HepG2 (cell line): ENCODE measurements at regions not wholly inside any gene's neighbourhood (a gene's known extent, or its start where the extent isn't known, plus 50 kb on each side); places are given as distances from the start of the nearest gene placed in this dataset.
"Not testable (repeated sequence)": the region's sequence is repeated elsewhere in the genome, so short reads cannot be mapped to it uniquely, and the experiment has no call there.

Source experiments
- ATAC-seq: fragments of 200-7000 bp; cut with Tn5 transposase; 3 replicates; pipeline ENCODE4 v1.9.1; 2020; ENCODE audit warnings: mild to moderate bottlenecking, moderate library complexity
- BruUV-seq: library from RNA; stranded (reverse); fragments of 400-500 nt; replicated peaks from 2 replicates; lab custom pipeline; 2021; lab: Mats Ljungman, UMichigan
- CTCF ChIA-PET: fragments of 300-600 bp; formaldehyde crosslinking; extraction: SDS; loops from one replicate; lab custom pipeline; 2021; ENCODE audit warnings: low total read pairs, inconsistent platforms, low intra/inter-chr PET ratio; lab: Yijun Ruan, JAX
- POLR2A ChIA-PET: fragments of 350-600 bp; sonication (Branson Sonifier 250); formaldehyde crosslinking; loops from one replicate; lab custom pipeline; 2020; ENCODE audit warnings: antibody characterized with exemption, inconsistent platforms; lab: Yijun Ruan, JAX
- DNase-seq: peaks from one replicate; pipeline ENCODE4 v3.0.0-alpha.2; 2015; ENCODE audit warnings: low spot score
- FAIRE-seq: peaks from 3 replicates; lab custom pipeline; 2011; peaks lifted over from hg19 to GRCh38; lab: Jason Lieb, UNC
- H2AFZ ChIP-seq: one replicate; pipeline ENCODE4 v1.6.1; 2011; ENCODE audit warnings: low read length, inconsistent platforms
- H3K27ac ChIP-seq: fragments of 300-600 bp; 3 replicates; pipeline ENCODE4 v1.8.0; 2011; ENCODE audit warnings: mixed run types, mild to moderate bottlenecking, mixed read lengths, low read length, inconsistent platforms; ENCODE audit not compliant: insufficient read depth; ENCODE audit errors: extremely low read length
- H3K27me3 ChIP-seq, 2 experiments: fragments of 200-600 bp in 1 of 2; 2 replicates in 1 of 2; 3 replicates in 1 of 2; pipeline versions ENCODE4 v1.6.0 to v1.8.0; 2011; ENCODE audit warnings: low read length in 2 of 2, mild to moderate bottlenecking in 2 of 2, moderate library complexity in 2 of 2, inconsistent platforms in 1 of 2; ENCODE audit not compliant: insufficient read depth in 2 of 2, control insufficient read depth in 1 of 2
- H3K36me3 ChIP-seq, 2 experiments: fragments of 200-600 bp in 1 of 2; replicated peaks in 1 of 2; 2 replicates in 1 of 2; 3 replicates in 1 of 2; pipeline versions ENCODE4 v1.5.1 to v1.8.0; 2011; ENCODE audit warnings: low read length in 2 of 2, inconsistent platforms in 1 of 2; ENCODE audit not compliant: insufficient read depth in 2 of 2, control insufficient read depth in 1 of 2
- H3K4me1 ChIP-seq: 2 replicates; pipeline ENCODE4 v1.5.1; 2012; ENCODE audit warnings: low read length, inconsistent platforms; ENCODE audit not compliant: insufficient read depth
- H3K4me2 ChIP-seq: 2 replicates; pipeline ENCODE4 v1.6.0; 2011; ENCODE audit warnings: low read depth, low read length, inconsistent platforms
- H3K4me3 ChIP-seq, 3 experiments: fragments of 200-600 bp in 1 of 3; sonication (generic), shearing (Covaris generic) in 1 of 3; replicated peaks in 1 of 3; 2 replicates each; pipeline ENCODE4 v1.5.1; 2011 to 2016; ENCODE audit warnings: low read length in 3 of 3, inconsistent platforms in 2 of 3, low read depth in 2 of 3, mild to moderate bottlenecking in 2 of 3, control low read depth in 1 of 3, mixed read lengths in 1 of 3; ENCODE audit not compliant: insufficient read depth in 1 of 3
- H3K79me2 ChIP-seq: one replicate; pipeline ENCODE4 v1.6.1; 2011; ENCODE audit warnings: low read length, inconsistent platforms; ENCODE audit not compliant: insufficient read depth
- H3K9ac ChIP-seq: 2 replicates; pipeline ENCODE4 v1.6.0; 2011; ENCODE audit warnings: mild to moderate bottlenecking, low read depth, low read length, inconsistent platforms; ENCODE audit not compliant: insufficient read depth
- H3K9me3 ChIP-seq: 2 replicates; pipeline ENCODE4 v1.5.1; 2012; ENCODE audit warnings: mild to moderate bottlenecking, low read length
- H4K20me1 ChIP-seq: 2 replicates; pipeline ENCODE4 v1.6.0; 2011; ENCODE audit warnings: inconsistent platforms, mild to moderate bottlenecking, low read length, moderate library complexity; ENCODE audit not compliant: insufficient read depth
- ATF2 ChIP-seq: sonication (generic); formaldehyde crosslinking; IDR thresholded peaks from 2 replicates; pipeline ENCODE4 v1.4.0; 2020; ENCODE audit warnings: missing genetic modification reagents
- IRF2 ChIP-seq: IDR thresholded peaks from 2 replicates; pipeline ENCODE4 v1.6.1; 2018; ENCODE audit warnings: missing genetic modification reagents, missing compliant biosample characterization
- SAFB2 ChIP-seq: sonication (generic); formaldehyde crosslinking; IDR thresholded peaks from 2 replicates; pipeline ENCODE4 v1.5.1; 2020; ENCODE audit warnings: missing genetic modification reagents, low read depth, mild to moderate bottlenecking, borderline replicate concordance
- USF2 ChIP-seq, 2 experiments: sonication (generic) in 1 of 2; formaldehyde crosslinking in 1 of 2; IDR thresholded peaks; 2 replicates each; pipeline versions ENCODE4 v1.5.1 to v1.6.1; 2011 to 2020; ENCODE audit warnings: borderline replicate concordance in 1 of 2, low read depth in 1 of 2, low read length in 1 of 2, mild to moderate bottlenecking in 1 of 2, missing genetic modification reagents in 1 of 2, moderate library complexity in 1 of 2
- ZNF430 ChIP-seq: sonication (generic); formaldehyde crosslinking; IDR thresholded peaks from 2 replicates; pipeline ENCODE4 v1.9.0; 2021; ENCODE audit warnings: mild to moderate bottlenecking, missing genetic modification reagents
- WGBS: methylation state at CpG from one replicate; pipeline ENCODE4 v1.1.6; 2017; ENCODE audit warnings: low lambda C conversion rate; 5-methylcytosine and 5-hydroxymethylcytosine counted together
- in situ Hi-C: cut with HindIII; loops from 2 replicates; pipeline ENCODE4 v1.10.0; 2017; ENCODE audit warnings: low pct_unique_long_range_greater_than_20kb; ENCODE audit not compliant: extremely low pct_ligation_motif_present
- intact Hi-C: fragments of 100-400 bp; cut with micrococcal nuclease; formaldehyde crosslinking; loops from one replicate; pipeline ENCODE4 v1.10.0; 2022; ENCODE audit not compliant: unreplicated experiment

- TF ChIP-seq USF2 (IDR thresholded peaks at IDR 0.05; ENCODE audit: low read depth, low read length) (no peak), USF2 (CRISPR knock-in tag; IDR thresholded peaks at IDR 0.05; ENCODE audit: borderline replicate concordance) (no peak)
- TF ChIP-seq, all 625 proteins: peak for 0
Observed at GRCh38 chr12:131413006-131413405, 297.9 kb upstream of the SFSWAP start (continued).

GRCh38 chr12:131413471-131413870, 297.4 kb upstream of the SFSWAP start:
- no TSS peak for BruUV-seq
- DNase-seq: no peak
- no peak overlapping the region for H2AFZ ChIP-seq
- H3K27me3 ChIP-seq: peaks cover 0 to 12% of the 10 kb centered on the region in 2 experiments; a peak in 2 of 5 replicates
- H3K36me3 ChIP-seq: no peaks in the 10 kb centered on the region
- no peak overlapping the region for H3K27ac ChIP-seq
- H3K9me3 ChIP-seq: no peaks in the 10 kb centered on the region
- H4K20me1 ChIP-seq: no peaks in the 10 kb centered on the region
- TF ChIP-seq ZNF430 (CRISPR knock-in tag) (no peak), ATF2 (CRISPR knock-in tag) (no peak), IRF2 (CRISPR knock-in tag) (no peak), SAFB2 (no peak)
- TF ChIP-seq, all 625 proteins: peak for 0
- H3K4me2 ChIP-seq: no peak overlapping the region
- no peaks in the 10 kb centered on the region for H3K79me2 ChIP-seq
- ATAC-seq: no peak
- H3K9ac ChIP-seq: no peak overlapping the region
- ChIA-PET POLR2A (no interaction called here), CTCF (no interaction called here)
- no CpG with 5 or more reads among the region's 12 CpGs for WGBS
- no peak overlapping the region for H3K4me3 ChIP-seq
- FAIRE-seq: no peak
- intact Hi-C loops: no loop called here
- in situ Hi-C loops: no loop called here
- H3K4me1 ChIP-seq: no peaks in the 10 kb centered on the region

GRCh38 chr12:131414155-131414922, 296.6 kb upstream of the SFSWAP start:
- POLR2A ChIA-PET: not testable (repeated sequence)
- 0% methylated on average over 1 of the region's 20 CpGs for WGBS

More at GRCh38 chr12:131414155-131414922, 296.6 kb upstream of the SFSWAP start:
- H3K9me3 ChIP-seq, BruUV-seq, in situ Hi-C loops, intact Hi-C loops, DNase-seq, H3K79me2 ChIP-seq, CTCF ChIA-PET, H4K20me1 ChIP-seq, H3K36me3 ChIP-seq, H3K4me2 ChIP-seq, H3K4me1 ChIP-seq, H3K9ac ChIP-seq, H2AFZ ChIP-seq, ATAC-seq, H3K27ac ChIP-seq, FAIRE-seq, H3K4me3 ChIP-seq: not testable (repeated sequence)
- peaks cover 0 to 12% of the 10 kb centered on the region in 2 experiments; a peak in 2 of 5 replicates for H3K27me3 ChIP-seq
